NOMO-1 treated with dmso at 0.1 percent for 144 hours (cell line): ENCODE measurements at regions not wholly inside any gene's neighbourhood (a gene's known extent, or its start where the extent isn't known, plus 50 kb on each side); places are given as distances from the start of the nearest gene placed in this dataset.
A peak's percentile ranks its signal among the peaks of the same experiment; 100 is the strongest.
"Not testable (repeated sequence)": the region's sequence is repeated elsewhere in the genome, so short reads cannot be mapped to it uniquely, and the experiment has no call there.

ENCODE experiments used
- DNase-seq: peaks from one replicate; lab custom pipeline; 2025; ENCODE audit not compliant: unreplicated experiment; lab: John Stamatoyannopoulos, UW

DNA sequence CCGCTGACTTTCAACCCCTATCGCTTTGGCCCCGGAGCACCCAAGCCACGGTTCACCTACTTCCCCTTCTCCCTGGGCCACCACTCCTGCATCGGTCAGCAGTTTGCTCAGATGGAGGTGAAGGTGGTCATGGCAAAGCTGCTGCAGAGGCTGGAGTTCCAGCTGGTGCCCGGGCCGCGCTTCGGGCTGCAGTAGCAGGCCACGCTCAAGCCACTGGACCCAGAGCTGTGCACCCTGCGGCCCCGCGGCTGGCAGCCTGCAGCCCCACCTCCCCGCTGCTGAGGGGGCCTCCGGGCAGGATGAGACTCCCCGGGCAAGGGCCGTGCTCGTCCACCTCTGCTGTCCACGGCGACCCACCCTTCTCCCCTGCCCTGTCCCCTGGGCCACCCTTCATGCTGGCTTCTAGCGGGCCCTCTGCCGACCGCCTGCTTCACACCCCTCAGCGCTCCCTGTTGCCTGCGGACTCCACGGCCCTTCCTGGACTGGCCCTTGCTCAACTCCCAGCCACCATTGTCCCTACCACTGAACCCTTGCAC, 92.2 kb upstream of the TRABD2B start:
- no peak for DNase-seq

DNA sequence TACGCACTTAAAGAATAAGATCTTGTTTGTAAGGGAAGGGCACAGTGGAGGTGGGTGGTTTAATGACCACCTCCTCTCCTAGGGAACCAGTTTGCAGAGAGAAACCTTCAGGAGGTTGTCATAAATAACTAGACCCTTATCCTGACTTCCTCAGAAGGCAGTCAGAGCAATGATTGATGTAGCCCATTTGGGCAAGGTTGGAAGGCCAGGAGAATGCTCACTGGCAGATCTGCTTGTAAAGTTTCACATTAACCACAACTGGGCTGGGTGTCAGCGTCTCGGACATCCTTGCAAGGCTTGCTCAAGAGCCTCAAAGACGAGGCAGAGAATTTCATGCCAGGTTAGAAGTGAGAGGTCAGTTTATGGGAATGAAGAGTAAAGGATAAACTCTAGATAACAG, 87.6 kb upstream of the TRABD2B start:
- no peak for DNase-seq

GRCh38 chr1:48082271-48082962, 85.2 kb upstream of the TRABD2B start:
- DNase-seq: no peak

- DNase-seq: no peak
Observed at GRCh38 chr1:48080331-48081255, 83.4 kb upstream of the TRABD2B start.

DNA sequence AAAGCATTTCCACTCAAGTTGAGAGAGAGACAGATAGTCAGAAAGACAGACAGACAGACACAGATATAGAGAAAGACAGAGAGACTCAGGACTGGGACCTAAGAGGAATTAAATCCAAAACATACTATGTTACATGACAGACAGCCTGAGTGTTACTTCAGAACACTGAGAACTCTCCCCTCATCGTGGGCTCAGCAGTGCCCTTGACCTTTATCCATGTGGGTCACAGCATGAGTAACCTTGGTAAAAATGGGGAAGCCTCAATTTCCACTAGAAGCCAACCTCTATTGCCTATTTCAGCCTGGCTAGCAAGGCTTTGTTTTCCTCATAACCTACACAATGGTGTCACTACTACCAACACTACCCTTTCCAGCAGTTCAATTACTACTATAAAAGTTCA, 81.9 kb upstream of the TRABD2B start:
- DNase-seq: no peak

- no peak for DNase-seq
Observed at GRCh38 chr1:48077795-48078222, 80.6 kb upstream of the TRABD2B start.

DNA sequence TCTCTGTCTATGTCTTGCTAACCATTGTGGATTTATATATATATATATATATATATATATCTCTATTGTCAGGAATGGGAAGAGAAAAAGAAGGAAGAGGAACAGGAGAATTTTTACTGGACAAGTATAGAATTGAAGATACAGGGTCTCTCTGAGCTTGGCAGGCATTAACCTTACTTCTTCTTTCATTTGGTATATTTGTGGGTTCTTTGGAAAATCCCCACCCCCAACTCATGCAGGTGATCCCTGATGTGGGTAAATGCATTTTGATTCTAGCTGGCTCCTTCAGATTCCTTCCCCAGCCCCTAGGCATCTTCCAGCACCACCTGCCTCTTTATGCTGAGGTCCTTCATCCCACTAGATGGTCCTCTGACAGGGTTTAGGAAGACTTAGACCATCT, 78.8 kb upstream of the TRABD2B start:
- DNase-seq: no peak

DNA sequence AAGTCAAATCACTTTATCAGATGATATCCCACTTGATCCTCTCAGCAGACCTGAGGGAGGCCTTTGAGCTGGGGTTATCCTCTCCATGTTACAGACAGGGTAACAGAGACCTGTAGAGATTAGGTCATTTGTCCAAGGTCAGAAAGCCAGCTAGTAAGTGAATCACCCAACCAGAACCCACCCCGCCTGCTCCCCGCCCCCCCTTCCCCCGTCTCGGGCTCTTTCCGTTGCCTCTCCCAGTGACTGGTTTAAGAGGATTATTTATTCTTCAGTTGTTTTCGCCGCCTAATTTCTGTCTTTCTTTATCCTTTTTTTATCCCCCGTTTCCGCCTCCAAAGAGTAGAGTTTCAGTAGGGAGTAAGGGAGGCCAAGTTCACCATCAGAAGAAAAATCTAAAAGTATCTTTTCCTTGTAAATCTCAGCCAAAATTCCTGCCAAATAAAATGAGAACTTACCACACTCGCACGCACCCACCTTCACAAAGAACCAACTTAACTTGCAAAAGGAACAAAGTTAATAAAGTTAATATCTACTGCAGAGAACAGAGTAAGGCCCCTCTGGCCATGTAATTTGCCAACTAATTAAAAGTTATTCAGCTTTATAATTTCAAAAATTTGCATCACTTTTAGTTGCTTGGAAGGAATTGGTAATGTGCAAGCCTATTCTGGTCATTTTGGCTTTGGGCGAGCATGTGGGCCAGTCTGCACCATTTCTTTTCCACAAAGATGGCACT, 76.8 kb upstream of the TRABD2B start:
- no peak for DNase-seq

GRCh38 chr1:48071513-48071912, 74.3 kb upstream of the TRABD2B start:
- DNase-seq: no peak

- no peak for DNase-seq
Observed at GRCh38 chr1:48070396-48070750, 73.2 kb upstream of the TRABD2B start.

DNA sequence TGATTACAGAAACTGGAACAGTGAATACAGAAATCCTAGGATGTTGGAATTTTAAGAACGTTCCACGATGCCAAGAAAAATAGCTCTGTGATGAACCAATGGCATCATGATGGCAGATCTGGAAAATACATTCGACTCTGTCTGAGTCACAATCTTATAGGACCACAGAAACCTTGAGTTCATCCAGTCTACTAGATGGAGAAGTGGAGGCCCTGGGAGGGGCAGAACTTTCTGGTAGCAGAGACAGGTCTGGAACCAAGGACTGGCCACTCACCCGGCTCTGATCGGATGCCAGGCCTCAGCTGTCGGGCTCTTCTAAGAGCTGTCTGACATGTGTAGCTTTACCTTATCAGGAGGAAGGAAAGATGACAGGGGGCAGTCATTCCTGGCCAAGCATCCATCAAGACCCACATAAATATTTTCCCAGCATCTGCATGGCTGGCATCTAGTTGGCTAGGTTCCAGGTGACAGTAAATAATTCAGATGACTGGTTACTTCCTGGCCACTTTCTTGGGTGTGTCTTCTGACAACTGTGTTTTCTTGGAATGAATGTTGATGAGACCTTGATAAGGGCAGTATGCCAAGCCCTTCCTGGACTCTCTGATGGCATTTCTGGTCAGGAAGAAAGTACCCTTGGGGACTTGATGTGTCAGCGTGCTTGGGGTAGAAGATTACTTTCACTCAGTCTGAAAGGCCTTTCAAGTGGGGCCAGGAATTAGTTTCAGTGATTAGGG, 72.6 kb upstream of the TRABD2B start:
- DNase-seq: no peak

- DNase-seq: no peak
Observed at GRCh38 chr1:48068206-48068605, 71.0 kb upstream of the TRABD2B start.

GRCh38 chr1:48066936-48067335, 69.8 kb upstream of the TRABD2B start:
- DNase-seq: no peak

- DNase-seq: not testable (repeated sequence)
Observed at GRCh38 chr1:48064693-48065092, 67.5 kb upstream of the TRABD2B start.

GRCh38 chr1:48062353-48062752, 65.2 kb upstream of the TRABD2B start:
- DNase-seq: no peak

DNA sequence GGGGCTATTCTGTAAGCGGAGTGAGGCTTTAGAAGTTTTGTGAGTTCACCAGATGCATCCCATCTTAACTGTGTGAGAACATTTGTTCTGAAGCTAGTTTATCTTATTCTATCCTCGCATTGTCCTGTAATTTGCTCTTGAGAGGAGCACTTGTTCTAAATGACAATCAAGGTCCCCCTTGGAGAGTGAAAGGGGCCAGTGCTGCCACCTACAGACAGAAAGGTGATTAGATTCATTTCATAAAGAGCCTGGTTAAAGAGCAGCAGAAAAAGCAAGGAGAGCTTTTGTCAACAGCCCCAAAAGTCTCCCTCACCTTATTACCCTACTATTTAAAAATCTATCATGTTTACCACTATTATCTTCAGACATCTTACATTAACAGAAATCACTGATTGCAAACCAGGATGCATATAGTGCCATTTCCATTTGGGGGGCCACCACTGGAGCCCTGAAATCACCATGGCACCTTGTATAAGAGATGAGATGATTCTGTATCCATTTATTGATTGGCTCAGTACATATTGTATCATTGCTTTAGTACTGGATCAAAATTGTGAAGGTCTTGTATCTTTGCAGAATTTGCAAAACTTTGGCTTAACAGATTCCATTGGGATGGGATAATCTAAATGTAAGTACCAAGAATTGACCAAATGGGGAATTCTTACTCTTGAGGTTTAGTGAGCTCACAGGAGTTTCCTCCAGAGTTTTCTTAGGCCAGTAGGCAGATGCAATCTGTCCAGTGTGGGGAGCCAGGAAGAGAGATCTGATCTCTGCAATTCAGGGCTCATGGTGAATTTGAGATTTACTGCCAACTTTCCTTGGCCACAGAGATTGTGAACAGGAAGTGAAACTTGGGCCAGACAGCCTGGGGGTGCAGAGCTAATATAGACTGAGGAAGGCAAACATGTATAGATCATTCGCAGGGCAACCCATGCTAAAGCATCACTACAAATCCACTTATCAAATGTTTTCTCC, 64.3 kb upstream of the TRABD2B start:
- DNase-seq: peak; percentile 77

- DNase-seq: no peak
Observed at GRCh38 chr1:48059289-48059688, 62.1 kb upstream of the TRABD2B start.

GRCh38 chr1:48058135-48059025, 61.2 kb upstream of the TRABD2B start:
- DNase-seq: no peak

GRCh38 chr1:48057249-48057648, 60.1 kb upstream of the TRABD2B start:
- DNase-seq: no peak
